ENCODE measurements at regions not wholly inside any gene's neighbourhood (a gene's known extent, or its start where the extent isn't known, plus 50 kb on each side); places are given as distances from the start of the nearest gene placed in this dataset.
"Not testable (repeated sequence)": the region's sequence is repeated elsewhere in the genome, so short reads cannot be mapped to it uniquely, and the experiment has no call there.

DNA sequence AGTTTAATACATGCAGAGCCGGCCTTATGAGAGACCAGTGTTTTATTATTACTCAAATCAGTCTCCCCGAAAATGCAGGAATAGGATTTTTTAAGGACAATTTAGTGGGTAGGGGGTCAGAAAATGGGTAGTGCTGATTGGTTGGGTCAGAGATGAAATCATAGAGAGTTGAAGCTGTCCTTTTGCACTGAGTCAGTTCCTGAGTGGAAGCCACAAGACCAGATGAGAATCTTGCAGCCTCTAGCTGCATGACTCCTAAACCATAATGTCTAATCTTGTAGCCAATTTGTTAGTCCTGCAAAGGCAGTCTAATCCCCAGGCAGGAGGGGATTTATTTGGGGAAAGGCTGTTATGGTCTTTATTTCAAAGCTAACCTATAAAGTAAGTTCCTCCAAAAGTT is 1163.9 kb downstream of the DIAPH3 start:
- H3K9me3 ChIP-seq (ENCODE audit: low read length) = no peaks in the 10 kb centered on the region
- no peaks in the 10 kb centered on the region for H3K36me3 ChIP-seq (ENCODE audit: insufficient read depth, low read length)
- H3K27ac ChIP-seq (ENCODE audit: low read depth, low read length) = no peak overlapping the region
- H3K4me1 ChIP-seq (ENCODE audit: insufficient read depth, low read length) = no peaks in the 10 kb centered on the region
- no peak overlapping the region for H3K9ac ChIP-seq (ENCODE audit: low read length)
- H3K27me3 ChIP-seq (ENCODE audit: control insufficient read depth in 1 of 2, insufficient read depth in 2 of 2, low read length in 2 of 2) = no peaks in the 10 kb centered on the region
- H3K4me3 ChIP-seq (ENCODE audit: low read depth in 1 of 2, low read length in 2 of 2) = no peak overlapping the region

DNA sequence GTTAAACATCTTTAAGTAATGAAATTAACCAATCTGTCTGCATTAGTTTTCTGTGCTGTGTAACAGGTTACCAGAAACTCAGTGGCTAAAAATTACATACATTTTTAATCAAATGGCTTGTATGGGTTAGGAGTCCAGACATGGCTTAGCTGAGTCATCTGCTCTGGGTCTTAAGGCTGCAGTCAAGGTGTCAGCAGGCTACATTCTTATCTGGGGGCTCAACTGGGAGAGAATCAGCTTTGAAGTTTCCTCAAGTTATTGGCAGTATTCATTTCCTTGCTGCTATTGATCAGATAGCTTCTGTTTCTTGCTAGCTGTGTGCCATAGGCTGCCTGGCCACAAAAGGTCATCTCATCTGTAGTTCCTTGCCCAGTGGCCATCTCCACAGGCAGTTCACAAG is 1163.0 kb downstream of the DIAPH3 start:
- Histone ChIP-seq H3K36me3 (ENCODE audit: insufficient read depth, low read length) (no peaks in the 10 kb centered on the region), H3K9me3 (ENCODE audit: low read length) (no peaks in the 10 kb centered on the region), H3K9ac (ENCODE audit: low read length) (no peak overlapping the region), H3K27me3 (ENCODE audit: control insufficient read depth in 1 of 2, insufficient read depth in 2 of 2, low read length in 2 of 2) (no peaks in the 10 kb centered on the region), H3K27ac (ENCODE audit: low read depth, low read length) (no peak overlapping the region), H3K4me1 (ENCODE audit: insufficient read depth, low read length) (no peaks in the 10 kb centered on the region), H3K4me3 (ENCODE audit: low read depth in 1 of 2, low read length in 2 of 2) (no peak overlapping the region)

DNA sequence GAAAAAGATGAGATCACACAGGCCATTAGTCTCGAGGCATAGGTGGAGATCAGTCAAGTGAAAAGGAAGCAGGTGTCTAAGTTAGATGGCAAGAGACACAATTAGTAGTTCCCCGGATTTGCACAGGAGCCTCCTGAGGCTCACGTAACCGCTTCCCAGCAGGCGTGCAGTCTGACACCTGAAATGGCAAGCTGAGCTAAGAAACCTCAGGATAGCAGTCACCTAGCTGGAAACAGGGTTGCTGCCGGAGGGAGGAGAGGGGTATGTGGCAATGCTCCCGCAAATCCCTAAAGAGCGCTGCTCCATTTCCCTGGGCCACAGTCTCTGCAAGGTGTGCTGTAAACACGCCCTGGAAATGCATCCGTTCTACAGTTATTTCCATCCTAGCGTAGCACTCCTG is 1151.0 kb downstream of the DIAPH3 start:
- no peaks in the 10 kb centered on the region for H3K4me1 ChIP-seq (ENCODE audit: insufficient read depth, low read length)
- no peaks in the 10 kb centered on the region for H3K27me3 ChIP-seq (ENCODE audit: control insufficient read depth in 1 of 2, insufficient read depth in 2 of 2, low read length in 2 of 2)
- no peak overlapping the region for H3K27ac ChIP-seq (ENCODE audit: low read depth, low read length)
- no peaks in the 10 kb centered on the region for H3K36me3 ChIP-seq (ENCODE audit: insufficient read depth, low read length)
- no peak overlapping the region for H3K4me3 ChIP-seq (ENCODE audit: low read depth in 1 of 2, low read length in 2 of 2)
- H3K9ac ChIP-seq (ENCODE audit: low read length) = no peak overlapping the region
- H3K9me3 ChIP-seq (ENCODE audit: low read length) = no peaks in the 10 kb centered on the region

DNA sequence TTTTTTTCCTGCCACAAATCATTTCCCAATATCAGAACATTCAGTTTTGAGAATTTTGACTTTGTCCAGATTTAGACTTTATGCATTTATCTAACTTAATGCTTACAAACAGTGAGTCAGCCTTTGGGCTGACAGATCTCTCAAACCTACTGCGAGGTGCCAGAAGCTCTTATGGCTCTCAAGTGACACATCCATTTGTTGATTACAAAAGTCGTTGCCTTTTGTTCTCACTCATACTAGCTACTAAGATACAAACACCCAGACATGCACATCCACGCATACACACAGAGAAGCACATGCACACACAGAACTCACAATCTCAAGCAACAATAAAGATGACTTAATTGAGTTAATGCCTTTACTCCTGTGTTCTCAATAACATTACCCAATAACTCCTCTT is 1147.5 kb downstream of the DIAPH3 start:
- no peaks in the 10 kb centered on the region for H3K9me3 ChIP-seq (ENCODE audit: low read length)
- H3K27me3 ChIP-seq (ENCODE audit: control insufficient read depth in 1 of 2, insufficient read depth in 2 of 2, low read length in 2 of 2) = no peaks in the 10 kb centered on the region
- H3K9ac ChIP-seq (ENCODE audit: low read length) = no peak overlapping the region
- no peak overlapping the region for H3K27ac ChIP-seq (ENCODE audit: low read depth, low read length)
- no peak overlapping the region for H3K4me3 ChIP-seq (ENCODE audit: low read depth in 1 of 2, low read length in 2 of 2)
- H3K4me1 ChIP-seq (ENCODE audit: insufficient read depth, low read length) = no peaks in the 10 kb centered on the region
- no peaks in the 10 kb centered on the region for H3K36me3 ChIP-seq (ENCODE audit: insufficient read depth, low read length)

DNA sequence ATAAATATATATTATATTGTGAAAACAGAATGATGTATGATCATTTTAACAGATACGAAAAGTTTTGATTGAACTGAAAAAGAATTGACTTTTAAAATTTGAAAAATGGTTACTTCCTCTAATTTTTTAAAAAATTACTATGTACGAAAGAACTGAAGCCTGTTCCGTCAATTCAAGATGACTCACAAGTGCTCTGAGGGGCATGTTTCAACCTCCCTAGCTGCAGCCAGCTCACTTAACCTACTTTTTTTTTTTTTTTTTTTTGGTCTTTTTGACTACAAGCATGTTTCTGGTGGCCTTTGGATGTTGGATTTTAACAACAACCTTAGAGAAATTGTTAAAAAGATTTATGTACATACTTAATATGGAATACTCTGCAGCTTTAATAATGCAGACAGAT is 1139.3 kb downstream of the DIAPH3 start:
- Histone ChIP-seq H3K27ac (ENCODE audit: low read depth, low read length) (no peak overlapping the region), H3K4me1 (ENCODE audit: insufficient read depth, low read length) (no peaks in the 10 kb centered on the region), H3K9ac (ENCODE audit: low read length) (no peak overlapping the region), H3K36me3 (ENCODE audit: insufficient read depth, low read length) (no peaks in the 10 kb centered on the region), H3K27me3 (ENCODE audit: control insufficient read depth in 1 of 2, insufficient read depth in 2 of 2, low read length in 2 of 2) (no peaks in the 10 kb centered on the region), H3K9me3 (ENCODE audit: low read length) (no peaks in the 10 kb centered on the region), H3K4me3 (ENCODE audit: low read depth in 1 of 2, low read length in 2 of 2) (no peak overlapping the region)

DNA sequence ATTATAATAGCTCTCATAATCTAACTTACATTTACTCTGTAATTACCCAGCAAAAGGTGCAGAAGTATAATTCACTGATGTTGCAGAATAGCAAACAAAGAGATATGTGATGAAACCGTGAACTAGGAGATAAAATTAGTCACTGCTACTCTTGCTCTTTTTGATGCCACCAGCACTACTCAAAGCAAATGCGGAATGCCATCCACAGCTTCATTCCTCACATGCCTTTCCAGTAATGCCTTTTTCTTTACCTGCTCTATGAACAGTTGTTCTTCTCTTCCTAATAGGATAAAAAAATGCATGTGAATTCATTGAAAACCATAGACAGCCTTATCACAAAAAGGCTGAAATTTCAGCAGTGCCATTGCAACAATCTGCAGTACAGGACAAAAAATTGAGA is 1129.5 kb downstream of the DIAPH3 start:
- no peak overlapping the region for H3K4me3 ChIP-seq (ENCODE audit: low read depth in 1 of 2, low read length in 2 of 2)
- H3K27ac ChIP-seq (ENCODE audit: low read depth, low read length) = no peak overlapping the region
- no peaks in the 10 kb centered on the region for H3K4me1 ChIP-seq (ENCODE audit: insufficient read depth, low read length)
- no peaks in the 10 kb centered on the region for H3K36me3 ChIP-seq (ENCODE audit: insufficient read depth, low read length)
- no peaks in the 10 kb centered on the region for H3K9me3 ChIP-seq (ENCODE audit: low read length)
- H3K27me3 ChIP-seq (ENCODE audit: control insufficient read depth in 1 of 2, insufficient read depth in 2 of 2, low read length in 2 of 2) = no peaks in the 10 kb centered on the region
- H3K9ac ChIP-seq (ENCODE audit: low read length) = no peak overlapping the region

DNA sequence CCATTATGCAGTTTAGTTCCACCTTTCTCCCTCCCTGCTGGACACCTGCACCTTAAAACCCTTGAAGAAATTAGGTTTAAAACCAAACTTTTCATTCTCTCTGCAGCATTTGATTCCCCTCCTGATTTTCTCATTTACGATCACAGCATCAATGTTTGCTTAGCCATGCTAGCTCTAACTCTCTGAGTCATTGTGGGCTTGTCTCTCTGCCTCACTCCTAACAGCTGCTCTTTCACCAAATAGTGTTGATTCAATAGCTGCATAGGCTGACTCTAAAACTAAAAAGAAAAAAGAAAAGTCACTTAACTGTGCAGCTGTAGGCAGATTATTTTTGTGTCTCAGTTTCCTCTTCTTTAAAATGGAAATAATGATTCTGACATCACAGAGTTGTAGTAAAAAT is 1124.9 kb downstream of the DIAPH3 start:
- Histone ChIP-seq H3K9me3 (ENCODE audit: low read length) (no peaks in the 10 kb centered on the region), H3K9ac (ENCODE audit: low read length) (no peak overlapping the region), H3K4me1 (ENCODE audit: insufficient read depth, low read length) (no peaks in the 10 kb centered on the region), H3K4me3 (ENCODE audit: low read depth in 1 of 2, low read length in 2 of 2) (no peak overlapping the region), H3K27me3 (ENCODE audit: control insufficient read depth in 1 of 2, insufficient read depth in 2 of 2, low read length in 2 of 2) (no peaks in the 10 kb centered on the region), H3K36me3 (ENCODE audit: insufficient read depth, low read length) (no peaks in the 10 kb centered on the region), H3K27ac (ENCODE audit: low read depth, low read length) (no peak overlapping the region)

DNA sequence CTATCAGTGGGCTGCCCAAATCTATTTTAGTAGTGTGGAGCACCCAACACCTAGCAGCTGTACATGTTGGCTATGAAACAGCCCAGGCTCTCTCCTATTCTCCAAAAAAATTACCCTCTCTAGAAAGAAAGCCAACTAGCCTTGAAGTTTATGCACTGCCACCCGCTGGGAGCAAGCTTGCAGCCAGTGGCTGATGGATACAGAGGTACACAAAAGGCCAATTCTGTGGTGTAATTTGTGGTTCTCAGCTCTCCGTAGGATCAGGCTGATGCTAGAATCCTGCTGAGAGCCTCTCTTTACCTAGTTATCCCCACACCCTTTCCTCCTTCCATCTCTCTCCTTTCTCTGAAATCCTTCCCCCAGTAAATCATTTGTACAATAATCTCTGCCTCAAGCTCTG is 1120.7 kb downstream of the DIAPH3 start:
- Histone ChIP-seq H3K4me3 (ENCODE audit: low read depth in 1 of 2, low read length in 2 of 2) (no peak overlapping the region), H3K9me3 (ENCODE audit: low read length) (no peaks in the 10 kb centered on the region), H3K4me1 (ENCODE audit: insufficient read depth, low read length) (no peaks in the 10 kb centered on the region), H3K27me3 (ENCODE audit: control insufficient read depth in 1 of 2, insufficient read depth in 2 of 2, low read length in 2 of 2) (no peaks in the 10 kb centered on the region), H3K9ac (ENCODE audit: low read length) (no peak overlapping the region), H3K36me3 (ENCODE audit: insufficient read depth, low read length) (no peaks in the 10 kb centered on the region), H3K27ac (ENCODE audit: low read depth, low read length) (no peak overlapping the region)

DNA sequence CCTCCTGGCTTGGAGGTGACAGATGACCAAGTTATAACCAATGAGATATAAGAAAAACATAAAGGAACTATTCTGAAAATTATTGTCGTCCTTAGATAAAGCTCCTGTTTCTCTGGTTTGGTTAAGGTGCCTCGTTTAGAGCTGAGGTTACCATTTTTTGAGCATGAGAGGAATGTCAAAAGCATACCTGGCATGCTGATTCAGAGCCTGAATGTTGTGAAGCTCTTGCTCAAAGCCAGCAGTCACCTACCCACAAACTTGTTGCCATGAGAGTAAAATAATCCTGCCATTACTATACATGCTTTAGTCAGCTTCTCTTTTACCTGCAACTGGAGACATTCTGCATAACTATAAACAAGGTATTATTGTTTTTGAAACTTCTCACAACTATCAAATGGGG is 1116.2 kb downstream of the DIAPH3 start:
- Histone ChIP-seq H3K9me3 (ENCODE audit: low read length) (no peaks in the 10 kb centered on the region), H3K27ac (ENCODE audit: low read depth, low read length) (no peak overlapping the region), H3K4me1 (ENCODE audit: insufficient read depth, low read length) (no peaks in the 10 kb centered on the region), H3K27me3 (ENCODE audit: control insufficient read depth in 1 of 2, insufficient read depth in 2 of 2, low read length in 2 of 2) (no peaks in the 10 kb centered on the region), H3K36me3 (ENCODE audit: insufficient read depth, low read length) (no peaks in the 10 kb centered on the region), H3K9ac (ENCODE audit: low read length) (no peak overlapping the region), H3K4me3 (ENCODE audit: low read depth in 1 of 2, low read length in 2 of 2) (no peak overlapping the region)

DNA sequence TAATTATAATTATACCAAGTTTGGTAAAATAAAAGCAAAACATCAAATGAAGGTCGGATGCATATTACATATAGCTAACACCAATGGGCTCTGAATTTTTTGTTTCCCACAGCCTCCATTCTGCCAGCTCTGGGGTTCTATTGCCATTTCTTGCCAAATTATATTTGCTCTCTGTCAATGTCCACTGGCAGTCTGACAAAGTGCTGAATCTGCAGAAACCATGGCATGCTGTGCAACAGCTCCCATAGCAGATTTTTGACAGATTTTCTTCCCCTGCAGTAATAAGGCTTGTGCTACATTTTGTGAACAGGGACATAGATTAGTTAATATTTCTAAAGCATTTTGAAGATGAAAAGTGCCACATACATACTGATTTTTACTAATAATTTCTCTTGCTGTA is 1102.1 kb downstream of the DIAPH3 start:
- Histone ChIP-seq H3K4me3 (ENCODE audit: low read depth in 1 of 2, low read length in 2 of 2) (no peak overlapping the region), H3K9ac (ENCODE audit: low read length) (no peak overlapping the region), H3K9me3 (ENCODE audit: low read length) (no peaks in the 10 kb centered on the region), H3K27ac (ENCODE audit: low read depth, low read length) (no peak overlapping the region), H3K4me1 (ENCODE audit: insufficient read depth, low read length) (no peaks in the 10 kb centered on the region), H3K27me3 (ENCODE audit: control insufficient read depth in 1 of 2, insufficient read depth in 2 of 2, low read length in 2 of 2) (no peaks in the 10 kb centered on the region), H3K36me3 (ENCODE audit: insufficient read depth, low read length) (no peaks in the 10 kb centered on the region)

DNA sequence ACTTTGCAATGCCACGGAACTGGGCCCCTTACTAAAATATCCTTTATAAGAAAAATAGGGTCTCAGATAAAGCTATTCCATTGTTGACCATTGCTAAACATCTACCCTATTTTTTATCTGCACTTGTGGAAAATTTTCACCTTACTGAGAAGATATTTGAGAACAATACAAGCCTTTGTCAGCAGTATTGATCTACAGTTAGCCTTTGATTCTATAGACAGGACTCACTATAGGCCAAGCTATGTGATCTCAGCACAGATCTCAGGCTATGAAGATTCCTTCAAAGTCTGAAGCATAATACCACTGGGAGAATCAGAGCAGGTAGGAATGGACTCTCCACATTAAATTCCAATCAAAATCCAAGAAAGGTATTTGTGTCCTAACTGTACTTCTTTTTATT is 1099.7 kb downstream of the DIAPH3 start:
- Histone ChIP-seq H3K4me1 (ENCODE audit: insufficient read depth, low read length) (no peaks in the 10 kb centered on the region), H3K36me3 (ENCODE audit: insufficient read depth, low read length) (no peaks in the 10 kb centered on the region), H3K4me3 (ENCODE audit: low read depth in 1 of 2, low read length in 2 of 2) (no peak overlapping the region), H3K9ac (ENCODE audit: low read length) (no peak overlapping the region), H3K27ac (ENCODE audit: low read depth, low read length) (no peak overlapping the region), H3K9me3 (ENCODE audit: low read length) (no peaks in the 10 kb centered on the region), H3K27me3 (ENCODE audit: control insufficient read depth in 1 of 2, insufficient read depth in 2 of 2, low read length in 2 of 2) (no peaks in the 10 kb centered on the region)

DNA sequence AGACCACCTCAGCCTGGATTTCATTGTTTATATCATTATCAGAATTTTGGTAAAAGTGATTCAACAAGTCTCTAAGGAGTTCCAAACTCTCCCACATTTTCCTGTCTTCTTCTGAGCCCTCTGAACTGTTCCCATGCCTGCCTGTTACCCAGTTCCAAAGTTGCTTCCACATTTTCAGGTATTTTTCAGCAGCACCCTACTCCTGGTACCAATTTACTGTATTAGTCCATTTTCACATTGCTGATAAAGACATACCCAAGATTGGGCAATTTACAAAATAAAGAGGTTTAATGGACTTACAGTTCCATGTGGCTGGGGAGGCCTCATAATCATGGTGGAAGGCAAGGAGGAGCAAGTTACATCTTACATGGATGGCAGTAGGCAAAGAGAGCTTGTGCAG is 1087.3 kb downstream of the DIAPH3 start:
- H3K9ac ChIP-seq (ENCODE audit: low read length); H3K36me3 ChIP-seq (ENCODE audit: insufficient read depth, low read length); H3K4me1 ChIP-seq (ENCODE audit: insufficient read depth, low read length); H3K4me3 ChIP-seq (ENCODE audit: low read depth in 1 of 2, low read length in 2 of 2); H3K9me3 ChIP-seq (ENCODE audit: low read length); H3K27ac ChIP-seq (ENCODE audit: low read depth, low read length); H3K27me3 ChIP-seq (ENCODE audit: control insufficient read depth in 1 of 2, insufficient read depth in 2 of 2, low read length in 2 of 2): not testable (repeated sequence)
